Gastroesophageal sphincter (tissue), 3 donors: ENCODE measurements at regions not wholly inside any gene's neighbourhood (a gene's known extent, or its start where the extent isn't known, plus 50 kb on each side); places are given as distances from the start of the nearest gene placed in this dataset.

Experiments
- CTCF ChIP-seq, 4 experiments: fragments of 200-600 bp in 2 of 4; fragments of 450-650 bp in 2 of 4; sonication (generic) in 1 of 4; IDR thresholded peaks; one replicate each; pipeline ENCODE4 v1.5.1; 2017 to 2019; ENCODE audit warnings: antibody characterized with exemption in 4 of 4, mild to moderate bottlenecking in 2 of 4, moderate library complexity in 2 of 4
- EP300 ChIP-seq: sonication (generic); formaldehyde crosslinking; IDR thresholded peaks from one replicate; pipeline ENCODE4 v1.6.1; 2017; ENCODE audit warnings: antibody characterized with exemption, mild to moderate bottlenecking
- POLR2A ChIP-seq, 2 donors: fragments of 450-650 bp; IDR thresholded peaks; one replicate each; pipeline ENCODE4 v1.6.1; 2017; ENCODE audit warnings: antibody characterized with exemption in 2 of 2, mild to moderate bottlenecking in 2 of 2, moderate library complexity in 1 of 2
- POLR2AphosphoS5 ChIP-seq: sonication (generic); formaldehyde crosslinking; IDR thresholded peaks from one replicate; pipeline ENCODE4 v1.6.1; 2017; ENCODE audit warnings: antibody characterized with exemption

GRCh38 chr4:175092114-175092513 lies 174.0 kb downstream of the ADAM29 start:
- TF ChIP-seq POLR2AphosphoS5 = no peak
- no peak for TF ChIP-seq EP300
- no peak for TF ChIP-seq CTCF (IDR thresholded peaks at IDR 0.05)
- TF ChIP-seq POLR2A (IDR thresholded peaks at IDR 0.05) = no peak
